GM19438 (cell line): ENCODE measurements at regions not wholly inside any gene's neighbourhood (a gene's known extent, or its start where the extent isn't known, plus 50 kb on each side); places are given as distances from the start of the nearest gene placed in this dataset.
A peak's percentile ranks its signal among the peaks of the same experiment; 100 is the strongest.
"Not testable (repeated sequence)": the region's sequence is repeated elsewhere in the genome, so short reads cannot be mapped to it uniquely, and the experiment has no call there.

Experiments
- ATAC-seq: cut with Tn5 transposase; IDR thresholded peaks from one replicate; pipeline ENCODE4 v1.9.1; 2021; ENCODE audit warnings: low read depth; ENCODE audit not compliant: unreplicated experiment

DNA sequence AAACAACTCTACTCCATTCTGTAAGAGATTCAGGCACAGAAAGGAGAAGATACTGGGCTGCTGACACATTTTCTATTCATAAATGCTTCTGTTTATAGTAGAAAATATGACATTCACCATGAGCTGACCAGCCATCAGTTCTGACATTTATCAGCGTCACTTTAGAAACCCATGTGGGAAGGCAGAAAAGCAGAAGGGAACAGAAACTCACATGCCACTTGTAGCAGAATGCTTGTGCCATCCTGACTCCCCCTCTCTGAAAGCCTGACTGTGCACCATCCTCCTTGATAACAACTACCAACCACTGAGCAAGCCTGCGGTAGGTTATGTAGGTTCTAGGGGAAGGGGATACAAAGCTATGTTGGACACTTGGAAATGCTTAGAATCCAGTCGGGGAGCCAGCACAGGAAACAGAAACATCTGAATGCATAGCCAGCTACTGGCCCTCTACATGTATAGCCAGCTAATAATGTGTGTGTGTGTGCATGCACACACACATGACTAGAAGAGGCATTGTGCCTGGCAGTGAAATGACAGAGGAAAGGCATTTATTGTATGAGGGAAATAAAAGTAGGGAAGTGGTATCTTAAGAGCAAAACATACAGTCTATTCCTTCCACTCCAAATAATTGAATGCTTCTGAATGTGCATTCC lies 104.3 kb downstream of the SPDYE17 start:
- not testable (repeated sequence) for ATAC-seq

DNA sequence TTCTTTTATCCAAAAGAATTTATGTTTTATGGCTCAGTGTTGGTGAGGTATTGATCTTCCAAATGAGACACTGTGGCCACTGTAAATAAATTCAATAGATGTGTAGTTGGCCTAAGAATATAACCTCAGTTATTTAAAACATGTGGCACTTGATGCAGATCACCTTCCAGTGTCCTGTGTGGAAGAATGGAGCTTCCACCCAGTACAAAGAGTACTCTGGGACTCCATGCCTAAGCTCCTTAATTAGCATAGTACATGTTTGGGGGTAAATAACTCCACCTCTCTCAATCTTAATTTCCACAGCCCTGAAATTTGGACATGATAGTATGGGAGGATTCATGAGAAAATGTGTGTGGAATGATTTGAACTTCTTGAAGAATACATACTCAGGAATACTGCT lies 105.7 kb downstream of the SPDYE17 start:
- not testable (repeated sequence) for ATAC-seq

DNA sequence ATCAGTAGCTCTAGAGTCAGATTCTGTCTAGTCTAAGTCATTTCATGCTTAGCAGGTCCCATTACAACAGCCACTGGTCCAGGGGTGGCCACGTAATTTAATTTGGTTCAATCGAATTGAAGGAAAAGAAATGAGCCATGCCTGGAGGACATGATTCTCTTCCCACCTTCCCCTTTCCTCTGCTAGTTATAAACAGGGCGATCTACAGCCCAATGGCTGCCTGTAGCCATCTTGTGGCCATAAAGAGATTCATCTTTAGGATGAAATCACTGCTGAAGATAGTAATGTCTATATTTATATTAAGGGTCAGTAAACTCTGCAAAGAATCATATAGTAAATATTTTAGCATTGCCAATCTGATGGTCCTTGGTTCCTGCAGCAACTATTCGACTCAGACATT lies 107.4 kb downstream of the SPDYE17 start:
- ATAC-seq: not testable (repeated sequence)

DNA sequence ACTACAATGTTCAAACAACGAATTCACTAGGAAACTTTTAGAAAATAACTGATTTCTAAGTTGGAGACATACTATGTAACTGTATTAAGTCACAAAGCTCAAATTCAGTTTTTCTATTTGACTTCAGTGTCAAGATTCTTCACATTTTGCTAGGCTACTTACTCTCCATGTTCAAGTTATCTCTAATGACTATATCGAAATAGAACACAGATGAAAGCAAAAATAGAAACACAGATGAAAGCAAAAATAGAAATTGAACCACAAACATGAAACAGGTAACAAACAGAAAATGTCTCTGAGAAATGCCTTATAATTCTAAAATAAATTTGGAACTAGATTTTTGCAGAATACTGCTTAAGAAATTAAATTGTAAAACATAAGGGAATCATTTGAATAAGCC lies 113.5 kb downstream of the SPDYE17 start:
- not testable (repeated sequence) for ATAC-seq

DNA sequence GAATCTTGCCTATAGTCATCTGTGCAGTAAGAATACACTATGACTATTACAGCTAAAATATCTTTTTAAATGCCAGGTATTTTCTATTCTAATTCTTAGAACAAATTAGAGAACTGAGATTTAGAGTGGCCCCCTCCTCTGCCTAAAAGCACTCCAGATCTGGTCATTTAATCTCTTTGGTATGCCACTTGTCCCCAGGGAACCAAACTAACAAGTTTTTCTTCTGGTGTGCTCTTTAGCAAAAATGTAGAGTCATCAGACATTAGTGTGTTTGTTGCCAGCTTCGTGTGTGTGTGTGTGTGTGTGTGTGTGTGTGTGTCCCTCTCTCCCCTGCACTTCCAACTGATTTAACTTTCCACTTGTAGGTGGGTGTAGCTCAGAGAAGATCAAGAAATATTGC lies 117.8 kb downstream of the SPDYE17 start:
- not testable (repeated sequence) for ATAC-seq

DNA sequence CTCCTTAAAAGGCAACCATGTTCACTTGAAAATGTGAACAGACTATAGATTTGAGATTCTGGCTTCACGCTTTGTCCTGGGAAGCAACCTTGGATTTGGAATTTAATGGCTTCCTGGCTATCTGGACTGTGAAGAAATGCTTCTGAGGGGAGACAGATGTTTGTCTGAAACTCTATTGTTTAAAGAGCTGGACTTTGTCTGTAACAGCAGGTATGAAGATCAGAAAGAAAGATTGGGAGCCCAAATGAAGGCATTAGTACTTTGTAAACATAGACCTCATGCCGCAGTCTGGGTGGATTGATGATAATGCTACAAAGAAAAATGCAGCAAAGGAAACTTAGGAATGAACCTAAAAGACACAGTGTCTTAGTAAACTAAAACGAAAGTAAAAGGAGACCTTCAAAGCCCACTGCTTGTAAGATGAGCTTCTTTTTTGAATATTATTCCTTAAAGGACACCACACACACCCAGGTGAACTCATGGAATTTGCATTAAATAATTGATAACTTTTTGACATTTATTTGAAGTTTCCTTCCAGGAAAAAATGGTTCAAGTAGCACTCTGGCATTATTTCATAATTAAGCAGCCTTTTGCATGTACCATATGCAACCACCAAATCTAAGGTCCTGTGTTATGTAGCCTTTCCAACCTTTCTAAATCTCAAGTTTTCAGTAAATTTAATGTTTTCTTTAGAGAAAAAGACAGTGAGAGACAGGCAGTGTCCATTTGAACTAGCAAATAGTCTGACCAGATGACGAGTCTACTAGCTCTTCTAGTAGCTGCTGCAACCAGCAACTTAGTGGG lies 119.9 kb downstream of the SPDYE17 start:
- not testable (repeated sequence) for ATAC-seq

DNA sequence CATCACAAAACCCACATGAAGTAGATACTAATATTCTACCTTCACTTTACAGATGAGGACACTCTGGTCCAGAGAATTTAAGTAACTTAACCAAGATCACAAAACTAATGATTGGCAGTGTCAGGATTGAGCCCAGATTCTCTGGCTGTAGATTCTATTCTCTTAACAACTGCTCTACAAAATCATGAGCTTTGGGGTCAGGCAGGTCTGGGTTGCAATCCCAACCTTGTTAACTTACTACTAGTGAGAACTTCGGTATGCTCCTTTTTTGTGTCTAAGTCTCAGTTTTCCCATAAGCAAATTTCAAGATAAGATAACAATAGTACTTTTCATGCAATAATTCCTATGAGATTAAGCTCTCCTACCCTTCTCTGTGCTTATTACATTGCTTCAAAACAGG lies 127.5 kb downstream of the SPDYE17 start:
- ATAC-seq: not testable (repeated sequence)

DNA sequence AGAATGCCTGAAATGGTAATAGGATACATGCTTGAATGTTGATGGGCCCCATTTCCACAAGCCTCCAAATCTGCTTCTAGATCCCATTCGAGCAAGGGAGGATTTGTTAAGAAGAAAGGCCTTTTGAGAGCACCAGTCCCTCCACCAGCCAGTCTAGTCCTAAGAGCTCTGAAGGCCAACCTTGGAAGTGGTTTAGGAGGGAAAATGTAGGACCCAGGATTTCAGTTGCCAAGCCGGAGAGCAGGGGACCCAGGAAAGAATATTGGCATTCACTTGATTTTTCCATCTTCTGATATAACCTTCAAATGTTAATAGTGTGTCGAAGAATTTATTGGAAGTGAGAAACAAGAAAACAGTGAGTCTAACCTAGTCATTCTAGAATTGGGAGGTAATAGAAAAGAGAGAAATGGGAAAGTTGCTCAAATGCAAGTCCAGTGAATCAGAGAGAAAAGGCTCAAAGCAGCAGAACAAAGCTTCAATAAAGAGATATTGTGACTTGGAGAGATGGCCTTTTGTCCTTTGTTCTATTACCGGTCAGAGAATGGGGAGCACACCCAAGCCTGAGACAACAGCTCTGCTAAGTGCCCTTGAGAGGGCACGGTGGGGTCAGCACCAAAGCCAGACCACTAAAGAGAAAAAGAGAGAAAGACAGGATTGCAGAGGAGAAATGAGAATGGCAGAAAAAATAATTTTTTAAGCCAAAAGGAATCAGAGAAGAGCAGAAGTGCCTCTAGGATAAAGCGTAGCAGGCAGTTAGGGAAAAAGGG lies 130.0 kb downstream of the SPDYE17 start:
- not testable (repeated sequence) for ATAC-seq

DNA sequence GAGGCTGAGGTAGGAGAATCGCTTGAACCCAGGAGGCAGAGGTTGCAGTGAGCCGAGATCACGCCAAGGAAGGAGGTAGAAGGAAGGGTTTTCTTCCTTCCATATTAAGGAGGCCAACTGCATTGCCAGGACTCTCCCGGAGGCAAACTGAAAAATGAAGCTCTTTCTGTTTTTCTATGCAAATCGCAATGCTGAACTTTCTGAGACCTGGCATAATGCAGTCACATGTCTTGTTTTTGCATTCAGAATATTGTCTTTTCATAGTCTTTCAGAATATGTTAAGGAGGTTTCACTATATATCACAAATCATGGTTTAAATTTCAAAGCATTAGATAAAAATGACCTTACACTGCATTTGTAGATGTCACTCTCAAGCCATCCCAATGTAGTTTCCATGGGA lies 133.4 kb downstream of the SPDYE17 start:
- ATAC-seq: not testable (repeated sequence)

DNA sequence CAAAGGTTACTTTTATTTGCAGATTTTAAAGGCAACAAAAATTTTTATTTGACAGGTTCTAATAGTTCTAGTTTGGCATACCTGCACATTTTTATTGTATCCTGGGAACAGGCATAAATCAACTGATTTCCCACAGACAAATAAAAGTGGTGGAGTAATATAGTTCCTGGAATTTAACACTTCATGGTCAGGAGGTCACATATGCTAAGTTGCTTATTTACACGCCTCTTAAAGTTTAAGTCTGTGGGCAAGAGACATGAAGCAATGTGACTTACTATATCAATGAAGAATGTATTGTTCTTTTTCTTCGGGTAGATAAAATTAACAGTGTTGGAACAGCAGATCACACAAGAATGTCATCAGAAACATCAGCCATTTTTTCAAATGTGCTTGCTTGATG lies 135.2 kb downstream of the SPDYE17 start:
- ATAC-seq: not testable (repeated sequence)

DNA sequence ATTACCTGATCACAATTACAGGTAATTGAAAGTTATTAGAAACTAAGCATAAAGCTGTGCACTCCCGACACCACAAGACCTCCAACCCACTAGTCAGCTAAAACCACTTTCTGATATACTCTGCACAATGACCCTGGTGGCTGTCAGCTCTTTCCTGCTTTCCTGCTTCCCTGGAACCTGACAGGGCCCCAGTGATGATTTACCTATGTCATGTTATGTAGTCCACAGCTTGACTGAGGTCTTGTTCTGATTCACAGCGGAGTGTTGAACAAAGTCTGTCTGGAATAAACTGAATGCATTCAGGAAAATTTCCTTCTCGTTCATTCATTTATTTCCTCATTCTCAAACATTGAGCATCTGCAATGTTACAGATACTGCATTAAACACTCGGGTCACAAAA lies 136.5 kb downstream of the SPDYE17 start:
- not testable (repeated sequence) for ATAC-seq

DNA sequence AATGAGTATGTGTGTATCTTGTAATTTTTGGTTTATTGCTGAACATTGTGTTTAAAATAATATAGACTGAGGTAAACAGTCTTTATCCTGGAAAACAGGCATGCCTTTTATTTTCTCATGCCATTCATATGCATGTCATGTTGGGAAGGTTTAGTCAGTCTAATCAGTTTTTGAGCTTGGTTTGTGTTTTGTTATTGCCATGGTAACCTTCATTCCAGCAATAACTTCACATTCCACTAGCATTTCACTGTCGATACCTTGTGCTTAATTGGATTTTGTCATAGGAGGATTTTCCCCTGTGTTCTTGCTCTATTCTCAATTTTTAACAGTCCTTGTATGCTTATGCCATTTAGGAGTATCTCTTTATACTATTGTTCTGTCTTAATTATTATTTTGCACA lies 140.4 kb downstream of the SPDYE17 start:
- ATAC-seq: not testable (repeated sequence)

DNA sequence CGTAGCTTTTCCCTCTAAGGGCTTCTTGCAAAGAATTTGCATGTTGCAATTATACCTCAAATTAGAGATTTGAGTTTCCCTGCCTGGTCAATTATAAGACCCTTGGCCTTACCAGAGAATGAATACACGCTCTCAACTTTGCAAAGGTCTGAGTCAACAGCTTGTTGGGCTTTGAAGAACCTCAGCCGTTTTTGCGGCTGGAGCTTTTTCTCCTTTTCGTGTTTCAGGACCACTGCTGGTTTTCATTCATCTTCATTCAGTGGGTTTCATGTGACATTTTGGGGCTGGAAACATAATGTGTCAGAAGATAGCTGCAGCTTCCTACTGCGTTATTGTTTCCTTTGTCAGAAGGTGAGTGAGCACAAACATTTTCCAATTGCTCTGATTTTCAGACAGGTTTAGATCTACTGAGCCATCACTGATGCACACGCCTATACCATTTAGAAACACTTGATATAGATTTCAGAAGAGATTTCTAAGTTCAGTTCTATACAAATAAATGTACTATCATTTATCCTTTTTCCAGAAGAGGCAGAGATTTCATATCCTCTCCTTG lies 152.3 kb downstream of the SPDYE17 start:
- ATAC-seq: not testable (repeated sequence)

DNA sequence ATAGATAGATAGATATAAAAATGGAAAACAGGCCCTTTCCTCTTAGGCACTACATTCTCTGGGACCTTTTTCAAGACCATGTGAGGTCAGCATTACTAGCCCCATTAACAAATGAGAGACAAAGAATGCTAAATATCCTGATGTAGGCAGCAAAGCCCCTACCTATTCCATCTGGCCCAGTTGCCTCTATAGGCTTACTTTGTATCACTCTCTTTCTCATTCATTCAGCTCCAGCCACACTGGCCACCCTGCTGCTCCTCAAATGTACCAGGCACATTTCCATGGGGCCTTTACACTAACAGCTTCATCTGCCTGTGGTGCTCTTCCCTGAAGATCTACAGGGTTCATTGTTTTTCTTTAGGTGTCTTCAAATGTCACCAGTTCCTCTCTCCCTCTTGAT lies 156.4 kb downstream of the SPDYE17 start:
- not testable (repeated sequence) for ATAC-seq

DNA sequence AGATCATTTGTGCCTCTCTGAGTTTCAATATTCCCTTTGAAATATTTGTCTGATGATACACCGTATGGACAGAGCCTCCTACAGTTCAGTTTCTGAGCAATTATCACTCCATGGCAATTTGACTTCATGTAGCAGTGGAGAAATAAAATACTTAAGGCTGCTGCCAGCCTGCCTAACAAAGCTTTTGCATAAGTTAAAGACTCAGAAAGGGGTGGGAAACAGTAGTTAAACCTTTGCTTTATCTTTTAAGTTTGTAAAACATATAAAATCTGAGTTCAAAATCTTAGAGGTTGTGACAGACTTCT lies 161.7 kb downstream of the SPDYE17 start:
- not testable (repeated sequence) for ATAC-seq

DNA sequence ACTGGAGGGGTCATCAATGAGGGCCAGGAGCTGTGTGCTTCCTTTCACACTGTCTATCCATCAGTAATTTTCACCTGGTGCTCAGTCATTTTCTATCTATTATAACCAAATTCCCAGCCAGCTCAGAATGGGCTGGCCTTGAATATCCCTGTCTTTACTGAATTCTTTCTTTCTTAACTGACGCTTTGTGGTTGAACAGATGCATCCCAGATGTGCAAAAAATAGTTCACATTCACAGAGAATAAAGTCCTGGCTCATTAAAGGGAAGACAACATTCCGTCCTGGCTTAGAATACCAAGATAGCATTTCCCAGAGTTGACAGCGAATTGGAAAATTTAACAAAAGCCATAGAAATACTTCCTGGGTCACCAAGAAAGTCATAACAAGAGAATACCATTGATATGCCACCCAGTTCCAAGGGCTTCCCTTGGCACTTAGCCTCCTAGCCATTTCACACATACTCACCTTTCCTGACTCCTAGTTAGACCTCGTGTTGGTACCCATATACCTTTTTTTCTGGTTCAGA lies 164.7 kb downstream of the SPDYE17 start:
- ATAC-seq: not testable (repeated sequence)

DNA sequence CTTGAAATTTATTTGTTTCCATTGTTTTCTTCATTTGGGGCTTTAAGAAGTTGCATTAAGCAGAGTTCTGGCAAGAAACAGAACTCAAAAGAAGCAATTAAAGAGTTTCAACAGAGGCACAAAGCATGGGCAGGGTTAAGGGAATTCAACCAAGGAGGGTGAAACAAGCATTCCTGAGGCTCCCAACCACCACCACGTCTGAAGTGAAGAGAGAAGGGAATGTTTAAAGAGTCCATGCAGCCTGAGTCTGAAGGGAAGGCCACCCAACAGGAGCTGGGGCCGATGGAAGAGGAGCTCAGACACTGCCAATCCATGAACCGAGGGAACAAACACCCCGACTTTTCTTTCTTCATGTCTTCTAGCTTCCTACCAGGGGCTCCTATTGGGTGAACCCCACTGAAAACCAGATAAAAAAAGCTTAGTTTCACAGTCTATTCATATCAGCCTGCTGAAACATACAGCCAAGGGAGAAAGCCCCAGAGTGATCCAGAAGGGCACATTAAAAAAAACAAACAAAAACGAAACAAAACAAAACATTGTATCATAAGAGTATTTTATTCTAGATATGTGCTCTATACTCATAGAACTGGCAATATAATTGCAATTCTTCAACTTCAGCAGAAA lies 168.9 kb downstream of the SPDYE17 start:
- ATAC-seq: not testable (repeated sequence)

DNA sequence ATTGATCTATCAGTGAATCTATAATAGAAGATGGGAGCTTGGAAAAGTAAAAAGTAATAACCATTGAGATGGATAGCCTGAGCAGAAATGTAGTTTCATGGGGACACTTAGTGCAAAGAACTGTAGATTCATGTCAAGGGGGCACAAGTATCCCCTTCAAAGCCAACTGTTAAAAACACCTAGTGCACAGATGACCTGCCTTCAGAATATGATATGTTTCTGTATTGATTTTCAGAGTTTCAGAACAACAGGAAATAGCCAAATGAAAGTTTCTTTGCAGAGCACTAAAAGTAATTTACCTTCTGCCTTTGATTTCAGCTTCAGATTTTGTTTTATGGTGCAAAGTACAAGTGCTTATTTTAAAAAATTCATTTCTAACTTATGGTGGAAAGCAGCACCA lies 169.9 kb downstream of the SPDYE17 start:
- peak; percentile 59 for ATAC-seq

DNA sequence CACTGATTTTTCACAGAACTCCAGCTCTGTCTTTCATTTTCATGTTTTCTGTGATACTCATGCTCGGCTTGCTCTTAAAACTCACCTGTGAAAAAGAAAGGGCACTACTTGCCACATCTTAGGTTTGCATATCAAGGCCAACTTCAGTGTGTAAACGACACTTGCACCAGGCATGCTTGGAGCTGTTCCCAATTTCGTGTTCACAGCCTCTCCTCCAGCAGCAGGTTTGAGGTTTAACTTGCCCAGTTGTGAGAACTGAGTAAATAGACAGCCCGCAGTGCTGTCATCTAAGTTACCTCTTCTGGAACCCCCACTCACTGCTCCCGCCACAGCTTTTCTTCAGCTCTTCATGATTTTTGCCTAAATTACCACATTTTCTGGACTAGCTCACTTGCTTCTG lies 172.2 kb downstream of the SPDYE17 start:
- not testable (repeated sequence) for ATAC-seq

DNA sequence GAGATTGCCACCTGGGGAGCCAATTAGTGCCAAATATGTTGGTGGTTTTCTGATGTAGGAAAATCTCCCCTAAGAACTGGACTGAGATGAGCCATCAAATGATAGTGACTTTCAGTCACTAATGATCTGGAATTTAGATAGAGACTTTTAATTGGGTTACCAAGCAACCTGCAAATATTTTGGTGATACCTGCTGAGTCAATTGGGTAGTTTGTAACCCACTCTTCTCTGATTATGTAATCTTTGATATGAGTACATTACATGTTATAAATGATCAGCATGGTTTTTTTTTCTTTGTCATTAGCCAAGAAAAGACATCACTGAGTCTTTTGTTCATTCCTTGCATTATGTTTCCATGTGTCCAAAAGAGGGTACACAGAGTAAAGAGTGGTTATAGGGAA lies 177.5 kb downstream of the SPDYE17 start:
- ATAC-seq: not testable (repeated sequence)
